Ascending aorta (tissue), 2 donors: ENCODE measurements at regions not wholly inside any gene's neighbourhood (a gene's known extent, or its start where the extent isn't known, plus 50 kb on each side); places are given as distances from the start of the nearest gene placed in this dataset.

Experiments used
- DNase-seq, 2 donors: peaks; one replicate each; pipeline ENCODE4 v3.0.0-alpha.2; 2019; ENCODE audit warnings: low spot score in 2 of 2
- H3K27ac ChIP-seq, 2 donors: fragments of 200-600 bp; sonication (generic); one replicate each; pipeline ENCODE4 v1.5.1; 2016 to 2017; ENCODE audit warnings: mild to moderate bottlenecking in 1 of 2
- H3K27me3 ChIP-seq: fragments of 200-600 bp; sonication (generic); one replicate; pipeline ENCODE4 v1.5.1; 2017
- H3K36me3 ChIP-seq, 2 donors: fragments of 200-600 bp; sonication (generic); one replicate each; pipeline ENCODE4 v1.5.1; 2016
- H3K4me1 ChIP-seq, 2 donors: fragments of 200-600 bp; sonication (generic); one replicate each; pipeline ENCODE4 v1.5.1; 2016 to 2017; ENCODE audit warnings: mild to moderate bottlenecking in 1 of 2
- H3K4me3 ChIP-seq, 2 donors: fragments of 200-600 bp; sonication (generic); one replicate each; pipeline ENCODE4 v1.5.1; 2016 to 2017; ENCODE audit warnings: mild to moderate bottlenecking in 1 of 2
- H3K9me3 ChIP-seq, 2 donors: fragments of 200-600 bp; sonication (generic); one replicate each; pipeline ENCODE4 v1.5.1; 2016
- intact Hi-C: fragments of 100-400 bp; cut with DNase I; formaldehyde crosslinking; loops from one replicate; pipeline ENCODE4 v1.15.1; 2023
- TF ChIP-seq, protein P1 (sequence below), 3 experiments: fragments of 200-600 bp in 2 of 3; fragments of 450-650 bp in 1 of 3; sonication (generic) in 2 of 3; IDR thresholded peaks; one replicate each; pipeline ENCODE4 v1.5.1; 2016 to 2019; ENCODE audit warnings: antibody characterized with exemption in 3 of 3, mild to moderate bottlenecking in 1 of 3, moderate library complexity in 1 of 3

DNA sequence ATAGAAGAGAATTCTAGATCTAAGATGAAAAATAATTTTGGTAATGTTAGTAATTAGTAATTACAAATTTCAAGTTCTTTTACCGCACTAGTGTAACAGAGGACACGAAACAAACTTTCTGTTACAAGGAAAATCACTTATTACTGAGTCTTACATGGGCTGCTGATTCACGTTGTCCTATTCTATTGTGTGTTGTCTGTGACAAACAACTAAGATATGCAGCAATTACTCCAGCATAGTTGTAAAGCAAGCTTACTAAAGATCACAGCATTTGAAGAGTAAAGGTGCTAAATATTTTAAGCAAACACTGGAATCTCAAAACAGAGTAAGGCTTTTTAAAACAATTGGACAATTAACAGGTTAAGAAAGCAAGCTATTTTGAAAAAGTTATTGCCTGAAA lies 502.3 kb downstream of the KCNT2 start:
- Histone ChIP-seq H3K4me3 (no peak overlapping the region), H3K4me1 (no peaks in the 10 kb centered on the region), H3K27me3 (no peaks in the 10 kb centered on the region), H3K9me3 (peaks cover 0 to 3% of the 10 kb centered on the region in 2 donors), H3K36me3 (no peaks in the 10 kb centered on the region), H3K27ac (no peak overlapping the region)
- intact Hi-C loops: no loop called here
- DNase-seq: no peak
- TF ChIP-seq, protein P1, sequence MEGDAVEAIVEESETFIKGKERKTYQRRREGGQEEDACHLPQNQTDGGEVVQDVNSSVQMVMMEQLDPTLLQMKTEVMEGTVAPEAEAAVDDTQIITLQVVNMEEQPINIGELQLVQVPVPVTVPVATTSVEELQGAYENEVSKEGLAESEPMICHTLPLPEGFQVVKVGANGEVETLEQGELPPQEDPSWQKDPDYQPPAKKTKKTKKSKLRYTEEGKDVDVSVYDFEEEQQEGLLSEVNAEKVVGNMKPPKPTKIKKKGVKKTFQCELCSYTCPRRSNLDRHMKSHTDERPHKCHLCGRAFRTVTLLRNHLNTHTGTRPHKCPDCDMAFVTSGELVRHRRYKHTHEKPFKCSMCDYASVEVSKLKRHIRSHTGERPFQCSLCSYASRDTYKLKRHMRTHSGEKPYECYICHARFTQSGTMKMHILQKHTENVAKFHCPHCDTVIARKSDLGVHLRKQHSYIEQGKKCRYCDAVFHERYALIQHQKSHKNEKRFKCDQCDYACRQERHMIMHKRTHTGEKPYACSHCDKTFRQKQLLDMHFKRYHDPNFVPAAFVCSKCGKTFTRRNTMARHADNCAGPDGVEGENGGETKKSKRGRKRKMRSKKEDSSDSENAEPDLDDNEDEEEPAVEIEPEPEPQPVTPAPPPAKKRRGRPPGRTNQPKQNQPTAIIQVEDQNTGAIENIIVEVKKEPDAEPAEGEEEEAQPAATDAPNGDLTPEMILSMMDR (IDR thresholded peaks at IDR 0.05): no peak

DNA sequence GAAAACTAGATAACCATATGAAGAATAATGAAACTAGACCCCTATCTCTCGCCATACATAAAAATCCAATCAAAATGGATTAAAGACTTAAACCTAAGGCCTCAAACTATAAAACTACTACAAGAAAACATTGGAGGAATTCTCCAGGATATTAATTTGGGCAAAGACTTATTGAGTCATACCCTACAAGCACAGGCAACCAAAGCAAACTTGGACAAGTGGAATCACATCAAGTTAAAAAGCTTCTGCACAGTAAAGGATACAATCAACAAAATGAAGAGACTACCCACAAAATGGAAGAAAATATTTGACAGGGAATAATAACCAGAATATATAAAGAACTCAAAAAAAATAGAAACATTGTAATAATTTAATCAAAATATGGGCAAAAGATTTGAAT lies 505.4 kb downstream of the KCNT2 start:
- H3K9me3 ChIP-seq: no peaks in the 10 kb centered on the region
- DNase-seq: no peak
- intact Hi-C loops: no loop called here
- TF ChIP-seq, protein P1 (IDR thresholded peaks at IDR 0.05): no peak
- H3K36me3 ChIP-seq: no peaks in the 10 kb centered on the region
- no peaks in the 10 kb centered on the region for H3K27me3 ChIP-seq
- H3K27ac ChIP-seq: no peak overlapping the region
- no peak overlapping the region for H3K4me3 ChIP-seq
- H3K4me1 ChIP-seq: no peaks in the 10 kb centered on the region

DNA sequence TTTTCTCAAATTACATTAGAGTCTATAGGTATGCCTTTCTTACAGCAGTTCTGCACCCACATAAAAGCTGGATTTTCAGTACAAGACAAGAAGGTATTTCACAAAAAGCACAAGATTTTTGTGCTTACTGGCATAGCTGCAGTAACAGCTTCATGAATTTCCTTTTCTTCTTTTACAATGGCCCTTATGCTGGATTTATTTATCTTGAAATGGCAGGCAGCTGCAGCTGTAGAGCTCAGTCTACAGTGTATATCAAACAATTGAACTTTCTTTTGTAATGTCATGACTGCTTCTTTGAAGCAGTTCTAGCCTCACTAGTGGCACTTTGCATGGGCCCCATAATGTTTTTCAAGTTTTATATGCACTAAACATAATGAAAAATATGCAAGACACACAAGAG lies 510.2 kb downstream of the KCNT2 start:
- H3K27me3 ChIP-seq: no peaks in the 10 kb centered on the region
- no peak overlapping the region for H3K27ac ChIP-seq
- no peaks in the 10 kb centered on the region for H3K4me1 ChIP-seq
- DNase-seq: no peak
- TF ChIP-seq, protein P1 (IDR thresholded peaks at IDR 0.05): no peak
- H3K4me3 ChIP-seq: no peak overlapping the region
- no peaks in the 10 kb centered on the region for H3K9me3 ChIP-seq
- H3K36me3 ChIP-seq: no peaks in the 10 kb centered on the region
- intact Hi-C loops: no loop called here

DNA sequence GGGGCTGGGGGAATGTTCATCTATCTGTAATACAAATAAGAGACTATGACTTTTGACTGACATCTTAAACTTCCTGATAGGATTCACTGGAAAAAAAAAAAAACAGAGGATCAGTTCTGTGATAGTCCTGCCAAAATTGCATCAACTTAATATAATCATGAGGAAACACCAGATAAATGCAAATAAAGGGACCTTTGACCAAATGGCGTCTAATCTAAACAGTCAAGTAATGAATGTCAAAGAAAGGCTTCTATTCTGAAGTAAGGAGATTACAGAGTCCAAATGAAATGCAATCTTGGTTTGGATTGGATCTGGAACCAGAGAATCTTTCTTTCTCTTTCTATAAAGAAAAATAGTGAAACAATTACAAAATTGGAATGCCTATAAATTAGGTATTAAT lies 513.4 kb downstream of the KCNT2 start:
- H3K9me3 ChIP-seq: no peaks in the 10 kb centered on the region
- intact Hi-C loops: no loop called here

DNA sequence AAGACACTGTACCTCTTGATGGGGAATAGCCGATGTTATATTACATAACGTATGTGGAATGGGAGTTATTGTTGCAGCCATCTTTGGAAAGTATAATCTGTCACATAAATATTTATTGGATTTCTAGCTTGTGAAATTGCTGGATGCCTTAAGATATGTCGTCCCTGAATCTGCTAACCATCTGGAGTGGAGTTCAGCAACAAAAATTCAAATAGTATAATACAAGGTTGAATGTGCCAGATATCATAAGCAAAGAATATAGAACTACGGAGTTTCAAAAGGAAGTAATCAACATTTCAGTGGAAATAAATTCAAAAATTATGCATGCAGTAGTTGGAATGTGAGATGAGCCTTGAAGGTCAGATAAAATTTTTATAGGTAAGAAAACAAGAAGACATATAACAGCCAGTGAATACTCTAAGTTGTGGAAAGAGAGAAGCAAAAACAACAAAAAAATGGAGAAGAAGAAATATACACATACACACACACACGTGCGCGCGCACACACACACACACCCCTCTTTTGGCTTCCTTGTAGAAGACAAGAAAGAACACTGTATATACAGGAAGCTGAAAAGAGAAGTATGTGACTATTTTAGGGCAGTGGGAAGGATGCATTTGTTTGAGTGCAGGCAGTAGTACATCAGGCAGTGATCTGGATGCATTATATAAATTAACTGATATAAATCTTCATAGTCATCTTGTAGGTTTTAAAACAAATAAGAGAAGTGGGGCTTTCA lies 516.7 kb downstream of the KCNT2 start:
- no peak for DNase-seq
- intact Hi-C loops: no loop called here
- TF ChIP-seq, protein P1 (IDR thresholded peaks at IDR 0.05): no peak

More for the DNA sequence above, 513.4 kb downstream of the KCNT2 start:
- no peak for DNase-seq
- TF ChIP-seq, protein P1 (IDR thresholded peaks at IDR 0.05): no peak
- Histone ChIP-seq H3K4me3 (no peak overlapping the region), H3K27me3 (no peaks in the 10 kb centered on the region), H3K36me3 (no peaks in the 10 kb centered on the region), H3K27ac (no peak overlapping the region), H3K4me1 (no peaks in the 10 kb centered on the region)

More for the DNA sequence above, 516.7 kb downstream of the KCNT2 start:
- no peaks in the 10 kb centered on the region for H3K4me1 ChIP-seq
- no peak overlapping the region for H3K27ac ChIP-seq
- H3K9me3 ChIP-seq: no peaks in the 10 kb centered on the region
- no peaks in the 10 kb centered on the region for H3K36me3 ChIP-seq
- H3K27me3 ChIP-seq: no peaks in the 10 kb centered on the region
- H3K4me3 ChIP-seq: no peak overlapping the region
